Osteoblast (primary cell): ENCODE measurements at regions not wholly inside any gene's neighbourhood (a gene's known extent, or its start where the extent isn't known, plus 50 kb on each side); places are given as distances from the start of the nearest gene placed in this dataset.
"Not testable (repeated sequence)": the region's sequence is repeated elsewhere in the genome, so short reads cannot be mapped to it uniquely, and the experiment has no call there.

ENCODE experiments used
- DNase-seq: peaks from one replicate; pipeline ENCODE4 v3.0.0; 2011; ENCODE audit warnings: low spot score, mixed read lengths; ENCODE audit not compliant: insufficient read length; ENCODE audit errors: missing footprints
- H2AFZ ChIP-seq: 2 replicates; pipeline ENCODE4 v1.6.0; 2011; ENCODE audit warnings: mild to moderate bottlenecking, low read length
- H3K27ac ChIP-seq: 2 replicates; pipeline ENCODE4 v1.5.1; 2011; ENCODE audit warnings: mild to moderate bottlenecking, low read depth, low read length, moderate library complexity
- H3K27me3 ChIP-seq: 2 replicates; pipeline ENCODE4 v1.6.0; 2012; ENCODE audit warnings: mild to moderate bottlenecking, control low read depth, inconsistent platforms, low read length, moderate library complexity; ENCODE audit not compliant: insufficient read depth
- H3K36me3 ChIP-seq: 2 replicates; pipeline ENCODE4 v1.5.1; 2011; ENCODE audit warnings: mild to moderate bottlenecking, low read length, control low read depth, moderate library complexity; ENCODE audit not compliant: insufficient read depth
- H3K4me1 ChIP-seq: 2 replicates; pipeline ENCODE4 v1.5.1; 2011; ENCODE audit warnings: mild to moderate bottlenecking, low read length, control low read depth, moderate library complexity; ENCODE audit not compliant: insufficient read depth
- H3K4me2 ChIP-seq: 2 replicates; pipeline ENCODE4 v1.6.0; 2011; ENCODE audit warnings: mild to moderate bottlenecking, low read length; ENCODE audit not compliant: insufficient read depth
- H3K4me3 ChIP-seq: fragments of 200-600 bp; sonication (generic); 3 replicates; pipeline ENCODE4 v1.5.1; 2012; ENCODE audit warnings: mild to moderate bottlenecking, low read length, inconsistent platforms; ENCODE audit not compliant: insufficient read depth
- H3K79me2 ChIP-seq: 2 replicates; pipeline ENCODE4 v1.6.0; 2012; ENCODE audit warnings: mild to moderate bottlenecking, low read length, control low read depth, inconsistent platforms; ENCODE audit not compliant: insufficient read depth
- H3K9me3 ChIP-seq: 2 replicates; pipeline ENCODE4 v1.5.1; 2011; ENCODE audit warnings: low read depth, low read length, control low read depth
- H4K20me1 ChIP-seq: 2 replicates; pipeline ENCODE4 v1.6.0; 2012; ENCODE audit warnings: mild to moderate bottlenecking, low read length, control low read depth; ENCODE audit not compliant: insufficient read depth
- CTCF ChIP-seq: IDR thresholded peaks from 2 replicates; pipeline ENCODE4 v1.5.1; 2011; ENCODE audit warnings: mild to moderate bottlenecking, low read depth, low read length, moderate library complexity; ENCODE audit errors: extremely low read depth

- Histone ChIP-seq H3K4me2 (no peak overlapping the region), H3K27me3 (no peaks in the 10 kb centered on the region), H3K4me1 (no peaks in the 10 kb centered on the region), H3K36me3 (no peaks in the 10 kb centered on the region), H3K79me2 (no peaks in the 10 kb centered on the region), H3K9me3 (no peaks in the 10 kb centered on the region), H3K4me3 (no peak overlapping the region), H2AFZ (no peak overlapping the region), H3K27ac (no peak overlapping the region), H4K20me1 (no peaks in the 10 kb centered on the region)
- DNase-seq = no peak
- TF ChIP-seq CTCF = no peak
Observed at GRCh38 chrY:11070250-11071113, 1542.8 kb downstream of the TSPY10 start.

GRCh38 chrY:11085801-11086200 is 1558.1 kb downstream of the TSPY10 start:
- not testable (repeated sequence) for H3K4me1 ChIP-seq, H3K4me3 ChIP-seq, H3K27ac ChIP-seq, H3K79me2 ChIP-seq, H3K36me3 ChIP-seq, H3K4me2 ChIP-seq, DNase-seq, H4K20me1 ChIP-seq, H3K27me3 ChIP-seq, H3K9me3 ChIP-seq, H2AFZ ChIP-seq

GRCh38 chrY:11097498-11097897 is 1569.8 kb downstream of the TSPY10 start:
- not testable (repeated sequence) for H3K4me1 ChIP-seq, H3K9me3 ChIP-seq, H3K27ac ChIP-seq, H3K4me3 ChIP-seq, DNase-seq, H3K79me2 ChIP-seq, H3K4me2 ChIP-seq, H2AFZ ChIP-seq, H4K20me1 ChIP-seq, H3K27me3 ChIP-seq, H3K36me3 ChIP-seq

GRCh38 chrY:11098419-11098818 is 1570.7 kb downstream of the TSPY10 start:
- H2AFZ ChIP-seq, H3K27ac ChIP-seq, DNase-seq, H3K27me3 ChIP-seq, H3K9me3 ChIP-seq, H3K79me2 ChIP-seq, H3K4me2 ChIP-seq, H3K4me1 ChIP-seq, H4K20me1 ChIP-seq, H3K4me3 ChIP-seq, H3K36me3 ChIP-seq: not testable (repeated sequence)

GRCh38 chrY:11099004-11099403 is 1571.3 kb downstream of the TSPY10 start:
- Histone ChIP-seq H3K36me3 (no peaks in the 10 kb centered on the region), H3K4me3 (no peak overlapping the region), H3K9me3 (no peaks in the 10 kb centered on the region), H3K27me3 (no peaks in the 10 kb centered on the region), H3K4me1 (no peaks in the 10 kb centered on the region), H3K79me2 (no peaks in the 10 kb centered on the region), H3K4me2 (no peak overlapping the region), H4K20me1 (no peaks in the 10 kb centered on the region), H3K27ac (no peak overlapping the region), H2AFZ (no peak overlapping the region)
- TF ChIP-seq CTCF = no peak
- DNase-seq = no peak

- not testable (repeated sequence) for H3K4me3 ChIP-seq, H3K36me3 ChIP-seq, H3K9me3 ChIP-seq
Observed at GRCh38 chrY:11100472-11100871, 1572.8 kb downstream of the TSPY10 start.

GRCh38 chrY:11102987-11103386 is 1575.3 kb downstream of the TSPY10 start:
- H3K79me2 ChIP-seq, H3K36me3 ChIP-seq, DNase-seq, H4K20me1 ChIP-seq, H3K4me2 ChIP-seq, H3K9me3 ChIP-seq, H3K4me3 ChIP-seq, H3K4me1 ChIP-seq, H3K27ac ChIP-seq, H2AFZ ChIP-seq, H3K27me3 ChIP-seq: not testable (repeated sequence)

More at GRCh38 chrY:11100472-11100871, 1572.8 kb downstream of the TSPY10 start:
- not testable (repeated sequence) for H2AFZ ChIP-seq, H3K4me2 ChIP-seq, H3K4me1 ChIP-seq, DNase-seq, H3K27me3 ChIP-seq, H3K27ac ChIP-seq, H4K20me1 ChIP-seq, H3K79me2 ChIP-seq
